H1 (cell line): ENCODE measurements at regions not wholly inside any gene's neighbourhood (a gene's known extent, or its start where the extent isn't known, plus 50 kb on each side); places are given as distances from the start of the nearest gene placed in this dataset.

Experiments
- CTCF ChIA-PET: fragments of 300-600 bp; sonication (Branson Sonifier 250); formaldehyde crosslinking; loops from one replicate; lab custom pipeline; 2021; ENCODE audit not compliant: partially characterized antibody; lab: Charles Lee
- POLR2A ChIA-PET: fragments of 300-600 bp; sonication (Branson Sonifier 250); formaldehyde crosslinking; loops from one replicate; lab custom pipeline; 2021; ENCODE audit warnings: inconsistent platforms; ENCODE audit not compliant: partially characterized antibody; lab: Charles Lee
- DNase-seq, 2 experiments: peaks; one replicate each; pipeline versions ENCODE4 v3.0.0 to v3.0.0-alpha.2; 2010 to 2022; ENCODE audit warnings: low spot score in 2 of 2, low read depth in 1 of 2, mixed read lengths in 1 of 2
- FAIRE-seq: peaks from 2 replicates; lab custom pipeline; 2011; peaks lifted over from hg19 to GRCh38; lab: Jason Lieb, UNC
- H2AFZ ChIP-seq: 2 replicates; pipeline ENCODE4 v1.8.1; 2012; ENCODE audit warnings: low read length, inconsistent platforms
- H2AK5ac ChIP-seq: 2 replicates; pipeline ENCODE4 v1.6.1; 2013; ENCODE audit warnings: low read depth, low read length
- H2BK120ac ChIP-seq: replicated peaks from 2 replicates; pipeline ENCODE3; 2013; ENCODE audit warnings: low read depth, low read length, inconsistent platforms
- H2BK12ac ChIP-seq: 2 replicates; pipeline ENCODE4 v1.6.1; 2013; ENCODE audit warnings: low read depth, low read length
- H2BK15ac ChIP-seq: 2 replicates; pipeline ENCODE4 v1.6.1; 2013; ENCODE audit warnings: low read length
- H2BK20ac ChIP-seq: 2 replicates; pipeline ENCODE4 v1.6.1; 2013; ENCODE audit warnings: low read length
- H2BK5ac ChIP-seq: 2 replicates; pipeline ENCODE4 v1.6.1; 2013; ENCODE audit warnings: low read depth, low read length
- H3K14ac ChIP-seq: 2 replicates; pipeline ENCODE4 v1.6.1; 2013; ENCODE audit warnings: inconsistent platforms; ENCODE audit not compliant: insufficient read length
- H3K18ac ChIP-seq: 2 replicates; pipeline ENCODE4 v1.6.1; 2013; ENCODE audit warnings: low read length; ENCODE audit errors: extremely low read depth
- H3K23ac ChIP-seq: 2 replicates; pipeline ENCODE4 v1.6.1; 2013; ENCODE audit warnings: inconsistent platforms; ENCODE audit not compliant: insufficient read length
- H3K23me2 ChIP-seq: 2 replicates; pipeline ENCODE4 v1.6.1; 2013; ENCODE audit warnings: low read depth, low read length
- H3K27ac ChIP-seq: 2 replicates; pipeline ENCODE4 v1.6.1; 2011; ENCODE audit warnings: low read depth, low read length, inconsistent platforms
- H3K27me3 ChIP-seq, 4 experiments: replicated peaks in 1 of 4; 1 replicate in 1 of 4; 2 replicates in 3 of 4; pipeline versions ENCODE4 v1.6.1 to v1.8.1; 2011 to 2013; ENCODE audit warnings: low read length in 3 of 4, mild to moderate bottlenecking in 3 of 4, inconsistent platforms in 2 of 4, mixed read lengths in 2 of 4, moderate library complexity in 1 of 4; ENCODE audit not compliant: control insufficient read depth in 3 of 4, insufficient read depth in 3 of 4; ENCODE audit errors: extremely low read depth in 1 of 4
- H3K36me3 ChIP-seq, 4 experiments: 2 replicates each; pipeline versions ENCODE4 v1.6.1 to v1.8.1; 2011 to 2013; ENCODE audit warnings: mild to moderate bottlenecking in 4 of 4, low read length in 3 of 4, moderate library complexity in 2 of 4, control low read depth in 1 of 4, inconsistent platforms in 1 of 4; ENCODE audit not compliant: insufficient read depth in 4 of 4, control insufficient read depth in 2 of 4
- H3K4ac ChIP-seq: replicated peaks from 2 replicates; pipeline ENCODE3; 2013; ENCODE audit warnings: low read length, low read depth, mixed read lengths, inconsistent platforms; ENCODE audit not compliant: insufficient read length
- H3K4me1 ChIP-seq, 4 experiments: replicated peaks in 1 of 4; 1 replicate in 1 of 4; 2 replicates in 3 of 4; pipeline versions ENCODE4 v1.6.1 to v1.8.1; 2011 to 2013; ENCODE audit warnings: low read length in 3 of 4, inconsistent platforms in 2 of 4, mixed read lengths in 1 of 4; ENCODE audit not compliant: insufficient read depth in 4 of 4, control insufficient read depth in 3 of 4
- H3K4me2 ChIP-seq, 2 experiments: 2 replicates each; pipeline versions ENCODE4 v1.6.1 to v1.8.1; 2011 to 2013; ENCODE audit warnings: low read depth in 2 of 2, low read length in 2 of 2, control low read depth in 1 of 2, inconsistent platforms in 1 of 2, mild to moderate bottlenecking in 1 of 2; ENCODE audit not compliant: insufficient read depth in 1 of 2
- H3K4me3 ChIP-seq, 4 experiments: fragments of 200-600, 300-600 bp in 1 of 4; sonication (generic), shearing (Covaris generic), sonication (Bioruptor Twin) in 1 of 4; 2 replicates each; pipeline versions ENCODE4 v1.5.1 to v1.8.1; 2011 to 2016; ENCODE audit warnings: low read length in 4 of 4, low read depth in 3 of 4, control low read depth in 2 of 4, inconsistent platforms in 2 of 4, mild to moderate bottlenecking in 2 of 4, mixed read lengths in 1 of 4, moderate library complexity in 1 of 4; ENCODE audit not compliant: insufficient read depth in 2 of 4; ENCODE audit errors: extremely low read depth in 1 of 4
- H3K56ac ChIP-seq: replicated peaks from 2 replicates; pipeline ENCODE3; 2013; ENCODE audit warnings: low read depth, mild to moderate bottlenecking, mixed read lengths, low read length, inconsistent platforms; ENCODE audit not compliant: insufficient read length
- H3K79me1 ChIP-seq: 2 replicates; pipeline ENCODE4 v1.6.1; 2013; ENCODE audit warnings: low read depth, low read length, control low read depth
- H3K79me2 ChIP-seq, 2 experiments: 2 replicates each; pipeline versions ENCODE4 v1.6.1 to v1.8.1; 2012 to 2013; ENCODE audit warnings: low read length in 2 of 2, mild to moderate bottlenecking in 2 of 2, inconsistent platforms in 1 of 2; ENCODE audit not compliant: insufficient read depth in 2 of 2, control insufficient read depth in 1 of 2
- H3K9ac ChIP-seq, 4 experiments: replicated peaks in 1 of 4; 1 replicate in 1 of 4; 2 replicates in 3 of 4; pipeline versions ENCODE4 v1.6.1 to v1.8.1; 2011 to 2013; ENCODE audit warnings: low read depth in 3 of 4, low read length in 3 of 4, control low read depth in 2 of 4, mild to moderate bottlenecking in 2 of 4, moderate library complexity in 2 of 4, inconsistent platforms in 1 of 4; ENCODE audit errors: extremely low read depth in 1 of 4
- H3K9me3 ChIP-seq, 2 experiments: 2 replicates each; pipeline versions ENCODE4 v1.6.1 to v1.8.1; 2012 to 2013; ENCODE audit warnings: mild to moderate bottlenecking in 2 of 2, moderate library complexity in 2 of 2, control low read depth in 1 of 2, inconsistent platforms in 1 of 2, low read depth in 1 of 2, low read length in 1 of 2, mixed read lengths in 1 of 2; ENCODE audit not compliant: insufficient read depth in 2 of 2
- H4K20me1 ChIP-seq, 2 experiments: replicated peaks in 1 of 2; 2 replicates each; pipeline versions ENCODE3 to v1.8.1; 2011 to 2013; ENCODE audit warnings: inconsistent platforms in 2 of 2, low read length in 2 of 2, mild to moderate bottlenecking in 1 of 2; ENCODE audit not compliant: insufficient read depth in 2 of 2, control insufficient read depth in 1 of 2
- H4K5ac ChIP-seq: 2 replicates; pipeline ENCODE4 v1.6.1; 2013; ENCODE audit warnings: low read length, low read depth, mixed read lengths, inconsistent platforms; ENCODE audit not compliant: insufficient read length
- H4K8ac ChIP-seq: 2 replicates; pipeline ENCODE4 v1.8.0; 2013; ENCODE audit warnings: mild to moderate bottlenecking, moderate library complexity, low read length, inconsistent platforms; ENCODE audit not compliant: insufficient read depth; ENCODE audit errors: extremely low read depth
- H4K91ac ChIP-seq: replicated peaks from 2 replicates; pipeline ENCODE3; 2013; ENCODE audit warnings: low read length, mixed read lengths, inconsistent platforms; ENCODE audit not compliant: insufficient read length
- FOSL1 ChIP-seq: IDR thresholded peaks from 2 replicates; pipeline ENCODE4 v1.6.1; 2011; ENCODE audit warnings: mild to moderate bottlenecking, low read depth, low read length, moderate library complexity; ENCODE audit not compliant: insufficient read depth
- JUND ChIP-seq: IDR thresholded peaks from 2 replicates; pipeline ENCODE4 v1.6.1; 2011; ENCODE audit warnings: mild to moderate bottlenecking, improper control_type of control experiment, low read length
- WGBS, 2 experiments: shearing (Covaris generic) in 1 of 2; methylation state at CpG; one replicate each; pipeline versions ENCODE4 v1.1.6 to v1.1.7; 2013 to 2015; ENCODE audit warnings: low lambda C conversion rate in 2 of 2, mixed read lengths in 2 of 2, inconsistent platforms in 1 of 2, low coverage in 1 of 2, missing lambda C conversion rate in 1 of 2; ENCODE audit not compliant: insufficient replicate concordance in 2 of 2, insufficient coverage in 1 of 2, insufficient read length in 1 of 2; ENCODE audit errors: extremely low coverage in 1 of 2, missing lambda C conversion rate in 1 of 2; 5-methylcytosine and 5-hydroxymethylcytosine counted together

DNA sequence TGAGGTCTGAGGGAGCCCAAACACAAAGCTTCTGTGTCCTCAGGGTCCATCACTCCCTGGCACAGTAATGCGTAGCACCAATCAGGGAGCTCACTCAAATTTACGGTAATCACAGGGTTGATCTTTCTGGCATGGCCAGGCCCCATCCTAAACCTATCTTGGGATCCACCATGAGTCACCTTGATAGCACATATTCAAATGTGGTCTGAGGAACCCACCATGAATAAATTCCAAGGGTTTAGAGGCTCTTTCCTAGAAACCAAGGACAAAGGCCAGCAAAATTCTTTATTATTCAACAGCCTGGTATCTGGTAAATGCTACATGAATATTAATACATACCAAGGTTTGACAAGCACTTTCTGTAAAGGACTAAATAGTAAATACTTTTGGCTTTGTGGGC is 254.5 kb downstream of the TLR4 start:
- no peak for FAIRE-seq
- H3K27me3 ChIP-seq = no peaks in the 10 kb centered on the region
- H2BK12ac ChIP-seq = no peak overlapping the region
- TF ChIP-seq JUND (peak; percentile 73; the same call in 1 of the 2 replicates), FOSL1 (no peak)
- no peak overlapping the region for H2AFZ ChIP-seq
- 92% methylated on average over 2 of the region's 2 CpGs; no CpG with 5 or more reads in 1 of the 2 experiments for WGBS, 2 experiments
- H2BK15ac ChIP-seq = no peak overlapping the region
- no peak overlapping the region for H3K14ac ChIP-seq
- no peaks in the 10 kb centered on the region for H3K36me3 ChIP-seq
- H2BK120ac ChIP-seq = no peak overlapping the region
- H4K5ac ChIP-seq = no peak overlapping the region
- no peak overlapping the region for H3K56ac ChIP-seq
- no peaks in the 10 kb centered on the region for H3K9me3 ChIP-seq
- H3K4me2 ChIP-seq = no peak overlapping the region
- no peak overlapping the region for H3K4me3 ChIP-seq
- H4K8ac ChIP-seq = no peak overlapping the region
- H4K20me1 ChIP-seq = no peaks in the 10 kb centered on the region
- no peak overlapping the region for H2AK5ac ChIP-seq
- ChIA-PET CTCF (interaction anchor here (0.5 kb wide), 1 partner anchor 39 kb away, joined by 4 read pairs; no protein-coding TSS in a partner anchor), POLR2A (no interaction called here)
- peaks cover 0 to 10% (median 0%) of the 10 kb centered on the region in 4 experiments; a peak in 1 of 7 replicates for H3K4me1 ChIP-seq
- no peak overlapping the region for H2BK20ac ChIP-seq
- no peaks in the 10 kb centered on the region for H3K79me2 ChIP-seq
- H3K27ac ChIP-seq = no peak overlapping the region
- no peak overlapping the region for H2BK5ac ChIP-seq
- no peaks in the 10 kb centered on the region for H3K79me1 ChIP-seq
- H3K4ac ChIP-seq = no peak overlapping the region
- H3K23me2 ChIP-seq = no peaks in the 10 kb centered on the region
- H3K9ac ChIP-seq = no peak overlapping the region
- no peak overlapping the region for H3K18ac ChIP-seq
- H4K91ac ChIP-seq = no peak overlapping the region
- peak in 1 of 2 experiments; percentile 2 for DNase-seq
- H3K23ac ChIP-seq = no peak overlapping the region
